Activated naive CD8-positive, alpha-beta T cell treated with anti-CD3 and anti-CD28 coated beads, Interleukin-2, amount 50 U/mL, for 24 hours (primary cell): ENCODE measurements at regions not wholly inside any gene's neighbourhood (a gene's known extent, or its start where the extent isn't known, plus 50 kb on each side); places are given as distances from the start of the nearest gene placed in this dataset.

Experiments used
- ATAC-seq: fragments of 150-1000 bp; cut with Tn5 transposase; one replicate; pipeline ENCODE4 v1.10.0; 2021
- DNase-seq: peaks from one replicate; pipeline ENCODE4 v3.0.0; 2021
- H3K27ac Mint-ChIP-seq: one replicate; pipeline ENCODE4 v1.8.0; 2021; ENCODE audit warnings: mild to moderate bottlenecking, mixed read lengths
- H3K27me3 Mint-ChIP-seq: one replicate; pipeline ENCODE4 v1.8.0; 2021; ENCODE audit warnings: mixed read lengths
- H3K36me3 Mint-ChIP-seq: one replicate; pipeline ENCODE4 v1.8.0; 2021; ENCODE audit warnings: low read depth, mixed read lengths
- H3K4me1 Mint-ChIP-seq: one replicate; pipeline ENCODE4 v1.8.0; 2021; ENCODE audit warnings: mixed read lengths
- H3K4me3 Mint-ChIP-seq: one replicate; pipeline ENCODE4 v1.8.0; 2021; ENCODE audit warnings: mild to moderate bottlenecking, moderate library complexity, mixed read lengths
- H3K9me3 Mint-ChIP-seq: one replicate; pipeline ENCODE4 v1.8.0; 2021; ENCODE audit warnings: mixed read lengths

DNA sequence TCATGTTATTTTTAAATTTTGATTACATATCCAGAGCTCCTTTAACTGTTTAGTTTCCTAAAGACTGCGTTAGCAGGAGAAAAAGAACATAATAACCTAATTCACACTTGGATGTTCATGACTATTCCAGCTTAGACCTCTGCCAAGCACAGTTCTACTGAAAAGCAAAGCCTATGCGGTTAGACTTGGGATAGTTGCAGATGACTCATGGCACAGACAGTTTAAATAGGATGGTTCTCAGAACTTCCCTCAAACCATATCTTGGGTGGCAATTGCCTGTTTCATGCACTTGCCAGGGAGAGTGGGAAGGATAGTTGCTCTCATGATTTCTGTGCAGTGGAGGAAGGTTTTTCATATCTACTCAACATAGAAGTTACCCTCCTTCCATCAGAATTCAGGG lies 149.7 kb upstream of the KLHL29 start:
- DNase-seq (no peak), ATAC-seq (no peak)
- Mint-ChIP-seq H3K9me3 (no peaks in the 10 kb centered on the region), H3K4me1 (no peaks in the 10 kb centered on the region), H3K4me3 (no peak overlapping the region), H3K27me3 (peaks cover 4% of the 10 kb centered on the region), H3K27ac (no peak overlapping the region), H3K36me3 (no peaks in the 10 kb centered on the region)

DNA sequence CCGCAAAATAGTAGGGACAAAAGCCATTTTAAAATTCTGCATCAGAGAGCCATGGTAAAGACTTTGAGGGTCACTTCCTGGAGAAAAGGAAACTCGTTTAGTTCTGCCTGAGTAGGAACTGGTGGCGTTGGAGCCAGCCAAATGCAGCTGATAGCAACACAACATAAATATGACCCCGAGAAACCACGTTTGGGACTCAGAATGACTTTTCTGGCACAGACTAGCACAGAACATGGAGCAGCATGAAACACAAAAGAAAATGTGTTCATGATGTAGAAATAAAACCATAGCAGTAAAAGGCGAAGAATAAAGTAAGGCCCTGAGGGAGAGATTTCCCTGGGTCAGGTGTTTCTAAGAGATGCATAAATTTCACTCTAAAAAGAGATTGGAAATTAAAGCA lies 149.2 kb upstream of the KLHL29 start:
- Mint-ChIP-seq H3K27me3 (peaks cover 4% of the 10 kb centered on the region), H3K27ac (no peak overlapping the region), H3K9me3 (no peaks in the 10 kb centered on the region), H3K4me3 (no peak overlapping the region), H3K4me1 (no peaks in the 10 kb centered on the region), H3K36me3 (no peaks in the 10 kb centered on the region)
- no peak for ATAC-seq
- DNase-seq = no peak

DNA sequence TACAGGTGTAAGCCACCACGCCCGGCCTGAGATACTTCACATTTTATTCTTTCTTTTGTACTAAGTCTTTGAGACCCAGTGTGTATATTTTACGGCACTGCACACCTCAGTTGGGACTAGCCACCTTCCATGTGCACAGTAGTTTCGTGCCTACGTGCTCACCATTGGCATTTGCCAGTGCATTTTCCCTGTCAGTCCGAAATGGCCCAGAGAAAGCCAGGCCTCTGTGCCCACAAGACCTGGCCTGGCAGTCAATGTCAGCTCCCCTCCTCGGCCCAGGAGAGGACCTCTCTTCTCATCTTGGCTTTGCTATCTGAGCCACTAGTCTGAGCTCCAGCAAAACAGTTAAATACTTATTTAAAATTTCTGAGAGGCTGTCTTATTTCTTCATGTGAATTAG lies 147.8 kb upstream of the KLHL29 start:
- ATAC-seq (no peak), DNase-seq (no peak)
- Mint-ChIP-seq H3K4me1 (no peaks in the 10 kb centered on the region), H3K27ac (no peak overlapping the region), H3K27me3 (peaks cover 2% of the 10 kb centered on the region), H3K4me3 (no peak overlapping the region), H3K9me3 (no peaks in the 10 kb centered on the region), H3K36me3 (no peaks in the 10 kb centered on the region)

DNA sequence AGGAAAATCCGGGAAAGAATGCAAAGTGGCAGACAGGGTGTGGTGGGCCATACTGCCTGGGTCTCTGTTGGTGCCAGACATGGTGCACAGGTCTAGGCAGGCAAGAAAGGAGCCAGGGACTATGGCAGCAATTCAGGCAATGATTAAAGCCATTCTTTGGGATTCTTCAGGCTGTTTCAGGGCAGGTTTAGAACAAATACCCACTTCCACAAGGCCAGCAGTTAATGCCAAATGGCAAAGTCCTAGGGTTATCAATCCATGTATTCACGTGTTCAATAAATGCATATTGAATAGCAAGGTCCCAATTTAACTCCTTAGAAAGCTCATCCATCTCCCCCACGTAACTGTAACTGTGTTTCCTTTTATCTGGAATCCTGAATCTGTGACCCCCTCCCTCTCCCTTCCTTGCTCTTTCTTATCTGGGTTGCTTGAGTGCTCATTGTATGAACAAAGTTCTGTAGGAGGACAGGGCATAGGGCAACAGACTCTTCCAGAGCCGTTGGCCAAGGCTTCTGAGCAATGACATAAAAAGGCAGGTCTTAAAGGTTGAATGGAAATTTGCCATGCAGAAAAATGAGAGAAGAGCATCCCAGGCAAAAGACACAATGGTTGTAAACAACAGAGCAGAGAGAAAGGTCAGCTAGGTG lies 146.8 kb upstream of the KLHL29 start:
- Mint-ChIP-seq H3K27ac (no peak overlapping the region), H3K27me3 (peaks cover 2% of the 10 kb centered on the region), H3K4me1 (no peaks in the 10 kb centered on the region), H3K36me3 (no peaks in the 10 kb centered on the region), H3K9me3 (no peaks in the 10 kb centered on the region), H3K4me3 (no peak overlapping the region)
- DNase-seq (no peak), ATAC-seq (no peak)

DNA sequence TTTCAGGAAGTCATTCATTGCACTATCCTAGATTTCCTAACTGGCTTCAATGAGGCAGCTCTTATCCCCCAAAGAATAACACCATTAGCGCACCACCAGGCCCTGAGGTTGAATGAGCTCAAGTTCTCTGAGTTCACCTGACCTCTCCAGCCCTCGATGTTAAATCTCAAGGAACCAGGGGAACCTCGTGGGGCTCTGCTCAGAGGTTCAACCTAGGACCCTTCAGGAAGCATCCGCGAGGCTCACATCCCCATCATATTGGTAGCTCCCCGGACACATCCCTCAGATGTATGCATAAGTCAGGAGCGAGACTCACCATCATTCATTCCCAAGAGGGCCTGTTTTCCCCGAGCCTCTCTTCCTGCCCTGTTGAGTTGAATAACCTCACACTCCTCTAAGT lies 145.6 kb upstream of the KLHL29 start:
- peaks cover 2% of the 10 kb centered on the region for H3K27me3 Mint-ChIP-seq
- DNase-seq (no peak), ATAC-seq (no peak)
- H3K27ac Mint-ChIP-seq = no peak overlapping the region
- H3K4me1 Mint-ChIP-seq = no peaks in the 10 kb centered on the region
- H3K36me3 Mint-ChIP-seq = no peaks in the 10 kb centered on the region
- H3K4me3 Mint-ChIP-seq = no peak overlapping the region
- H3K9me3 Mint-ChIP-seq = no peaks in the 10 kb centered on the region

DNA sequence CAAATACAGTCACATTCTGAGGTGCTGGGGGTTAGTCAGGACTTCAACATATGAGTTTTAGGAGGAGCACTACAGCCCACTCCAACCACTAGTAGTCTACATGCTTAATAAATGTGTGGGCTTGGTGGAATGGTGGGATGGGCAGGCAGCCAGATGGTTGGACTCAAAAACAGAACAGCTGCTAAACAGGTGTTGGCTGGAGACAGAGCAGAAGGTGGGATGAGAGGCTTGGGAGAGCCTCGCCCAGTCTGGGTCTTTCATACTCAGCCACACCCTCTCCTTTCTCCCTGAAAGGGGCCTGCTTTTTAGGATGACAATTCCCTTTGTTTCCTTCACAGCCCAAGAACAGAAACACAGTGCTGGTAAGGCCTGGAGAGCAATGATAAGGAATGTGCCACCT lies 143.9 kb upstream of the KLHL29 start:
- no peak for DNase-seq
- H3K9me3 Mint-ChIP-seq = no peaks in the 10 kb centered on the region
- H3K27me3 Mint-ChIP-seq = peaks cover 2% of the 10 kb centered on the region
- no peak for ATAC-seq
- no peaks in the 10 kb centered on the region for H3K36me3 Mint-ChIP-seq
- no peaks in the 10 kb centered on the region for H3K4me1 Mint-ChIP-seq
- H3K27ac Mint-ChIP-seq = no peak overlapping the region
- H3K4me3 Mint-ChIP-seq = no peak overlapping the region

DNA sequence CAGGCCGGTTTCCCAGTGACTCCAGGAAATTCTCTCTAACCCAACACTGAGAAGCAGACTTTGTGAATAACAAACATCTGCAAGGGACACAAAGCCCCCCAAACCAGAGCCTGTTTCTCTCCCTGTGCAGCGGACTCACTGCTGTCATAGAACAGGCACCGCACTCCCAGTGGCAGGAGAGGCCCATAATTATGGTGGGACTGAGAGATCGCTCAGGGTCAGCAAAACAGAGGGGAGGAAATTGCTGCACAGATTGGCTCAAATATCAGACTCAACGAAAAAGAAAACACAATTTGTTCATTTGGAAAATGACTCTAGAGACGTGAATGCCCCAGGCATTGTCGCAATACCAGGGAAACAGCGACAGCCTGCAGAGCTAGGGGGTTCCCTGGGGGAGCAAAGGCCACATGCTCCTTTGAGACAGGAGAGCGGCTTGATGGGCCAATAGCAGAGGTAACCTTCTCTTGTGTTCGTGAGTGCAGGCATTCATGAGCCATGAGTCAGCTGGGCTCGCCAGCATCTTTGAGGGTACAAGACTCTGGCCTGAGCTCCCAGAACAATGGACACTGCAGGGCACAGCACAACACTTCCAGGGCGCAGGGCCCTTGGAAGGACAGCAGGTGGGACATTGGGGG lies 143.3 kb upstream of the KLHL29 start:
- DNase-seq (no peak), ATAC-seq (no peak)
- H3K27ac Mint-ChIP-seq = no peak overlapping the region
- H3K36me3 Mint-ChIP-seq = no peaks in the 10 kb centered on the region
- H3K9me3 Mint-ChIP-seq = no peaks in the 10 kb centered on the region
- no peaks in the 10 kb centered on the region for H3K4me1 Mint-ChIP-seq
- H3K27me3 Mint-ChIP-seq = peaks cover 2% of the 10 kb centered on the region
- H3K4me3 Mint-ChIP-seq = no peak overlapping the region

DNA sequence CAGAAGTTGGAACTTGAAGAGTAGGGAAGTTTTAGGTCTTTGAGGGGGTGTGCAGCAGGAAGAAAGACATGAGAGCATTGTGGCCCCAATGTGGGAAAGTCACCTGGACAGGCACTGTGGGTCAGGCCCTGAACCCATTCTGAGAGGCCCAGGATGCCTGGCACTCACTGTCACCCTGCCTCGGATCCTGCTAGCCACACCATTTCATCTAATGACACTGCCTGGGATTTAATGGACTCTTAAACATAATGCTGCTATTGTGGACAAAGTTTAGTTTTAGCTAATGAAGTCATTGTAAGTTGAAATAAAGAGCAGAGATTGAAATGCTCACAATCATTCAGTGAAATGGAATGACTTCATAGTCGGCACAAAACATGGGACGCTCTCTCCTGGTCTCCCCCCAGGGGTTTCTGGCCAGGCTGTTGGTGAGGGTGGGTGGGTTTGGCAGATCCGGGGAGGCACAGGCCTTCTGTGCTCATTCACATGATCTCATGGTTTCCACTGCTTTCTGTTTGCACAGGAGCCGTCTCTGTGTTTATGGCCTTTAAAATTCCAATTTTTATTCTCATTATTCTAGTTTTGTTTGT lies 141.8 kb upstream of the KLHL29 start:
- Mint-ChIP-seq H3K4me1 (no peaks in the 10 kb centered on the region), H3K27me3 (peaks cover 2% of the 10 kb centered on the region), H3K9me3 (no peaks in the 10 kb centered on the region), H3K4me3 (no peak overlapping the region), H3K36me3 (no peaks in the 10 kb centered on the region), H3K27ac (no peak overlapping the region)
- DNase-seq = no peak
- ATAC-seq = no peak

DNA sequence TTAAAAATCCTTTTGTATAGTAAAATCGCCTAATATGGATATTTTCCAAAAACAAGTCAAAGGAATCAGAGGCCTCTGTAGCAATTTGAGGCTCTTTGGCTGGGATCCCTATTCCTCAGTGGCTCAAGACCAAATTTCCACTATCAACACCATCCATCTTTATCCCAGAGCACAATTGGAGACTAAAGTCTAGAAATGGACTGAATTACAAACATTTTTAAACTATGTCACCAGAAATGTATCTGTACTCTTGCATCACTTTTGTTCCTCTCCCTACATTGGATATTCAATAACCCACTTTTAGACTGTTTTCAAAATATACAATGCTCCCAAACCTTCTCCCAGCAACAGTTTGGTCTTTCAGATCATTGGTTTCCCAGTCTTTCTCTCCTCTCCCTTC lies 140.4 kb upstream of the KLHL29 start:
- DNase-seq (no peak), ATAC-seq (no peak)
- no peaks in the 10 kb centered on the region for H3K36me3 Mint-ChIP-seq
- peaks cover 4% of the 10 kb centered on the region for H3K27me3 Mint-ChIP-seq
- no peak overlapping the region for H3K4me3 Mint-ChIP-seq
- H3K4me1 Mint-ChIP-seq = no peaks in the 10 kb centered on the region
- no peaks in the 10 kb centered on the region for H3K9me3 Mint-ChIP-seq
- no peak overlapping the region for H3K27ac Mint-ChIP-seq

DNA sequence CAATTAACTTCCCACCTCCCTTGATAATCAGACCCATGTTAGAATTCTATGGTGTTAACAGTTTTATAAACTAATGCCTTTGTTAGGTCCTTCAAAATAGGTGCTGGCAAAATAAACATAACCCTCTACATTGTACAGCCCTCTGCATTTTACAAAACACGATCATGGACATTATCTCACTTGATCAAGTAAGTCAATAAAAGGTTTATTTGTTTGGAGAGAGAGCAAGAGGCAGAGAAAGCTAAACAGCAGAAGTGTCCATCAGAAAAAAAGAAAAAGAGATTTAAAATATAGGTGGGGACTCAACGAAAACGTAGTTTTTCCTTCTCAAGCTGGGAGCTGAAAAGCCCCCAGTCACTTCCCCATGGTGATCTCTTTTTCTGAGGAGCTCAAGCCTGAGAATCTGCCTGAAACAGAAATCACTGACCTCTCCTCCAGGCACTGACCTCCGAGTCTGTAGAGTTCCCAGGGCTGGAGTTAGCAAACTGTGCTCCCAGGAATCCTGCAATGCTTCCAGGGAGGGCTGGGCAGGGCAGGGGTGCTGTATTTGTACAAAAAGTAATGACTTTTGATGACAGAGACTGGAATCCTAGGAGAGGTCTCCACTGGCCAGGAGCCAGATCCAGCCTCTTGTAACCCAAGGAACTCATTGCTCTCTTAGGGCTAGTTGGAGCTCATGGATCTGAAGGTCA lies 137.8 kb upstream of the KLHL29 start:
- Mint-ChIP-seq H3K4me3 (no peak overlapping the region), H3K27me3 (peaks cover 6% of the 10 kb centered on the region), H3K9me3 (no peaks in the 10 kb centered on the region), H3K36me3 (no peaks in the 10 kb centered on the region), H3K4me1 (no peaks in the 10 kb centered on the region), H3K27ac (no peak overlapping the region)
- no peak for ATAC-seq
- DNase-seq = no peak

DNA sequence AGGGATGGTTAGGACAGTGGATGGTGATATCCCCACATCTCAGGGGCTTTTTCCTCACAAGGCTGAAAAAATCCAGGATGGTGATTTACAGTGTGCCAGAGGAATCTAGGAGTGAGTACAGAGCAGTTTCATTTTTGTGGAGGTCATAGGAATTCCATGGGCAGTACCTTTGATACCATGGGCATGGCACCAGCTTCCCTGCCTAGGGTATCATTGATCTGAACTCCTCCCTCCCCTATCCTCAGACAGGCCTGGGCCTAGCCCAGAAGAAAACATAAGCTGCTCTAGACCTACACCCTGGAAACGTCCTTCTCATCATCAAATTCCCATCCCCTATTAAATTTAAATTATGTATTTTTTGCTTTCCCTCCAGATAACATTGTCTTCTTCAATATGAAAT lies 136.3 kb upstream of the KLHL29 start:
- Mint-ChIP-seq H3K27me3 (peaks cover 6% of the 10 kb centered on the region), H3K4me1 (no peaks in the 10 kb centered on the region), H3K9me3 (no peaks in the 10 kb centered on the region), H3K36me3 (no peaks in the 10 kb centered on the region), H3K27ac (no peak overlapping the region), H3K4me3 (no peak overlapping the region)
- ATAC-seq (no peak), DNase-seq (no peak)

DNA sequence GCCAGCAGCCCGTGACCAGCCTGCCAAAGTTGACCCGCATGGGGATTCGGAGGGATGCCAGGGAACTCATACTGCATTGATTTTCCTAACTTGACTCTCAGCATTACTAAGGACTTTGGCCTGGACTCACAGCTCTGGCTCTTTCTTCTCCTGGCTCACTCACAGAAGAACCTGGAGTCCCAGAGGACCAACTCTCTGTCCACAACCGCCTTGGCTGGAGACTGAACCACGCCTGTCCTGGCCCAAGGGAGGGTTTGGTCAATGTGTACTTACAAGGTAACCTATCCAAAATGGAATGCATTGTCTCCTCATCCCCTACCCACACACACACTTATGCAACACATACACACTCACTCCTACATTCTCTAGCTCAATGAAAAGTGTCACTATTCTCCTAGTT lies 135.6 kb upstream of the KLHL29 start:
- H3K9me3 Mint-ChIP-seq = no peaks in the 10 kb centered on the region
- H3K27me3 Mint-ChIP-seq = peaks cover 6% of the 10 kb centered on the region
- H3K27ac Mint-ChIP-seq = no peak overlapping the region
- no peaks in the 10 kb centered on the region for H3K4me1 Mint-ChIP-seq
- no peak overlapping the region for H3K4me3 Mint-ChIP-seq
- no peaks in the 10 kb centered on the region for H3K36me3 Mint-ChIP-seq
- no peak for DNase-seq
- ATAC-seq = no peak

DNA sequence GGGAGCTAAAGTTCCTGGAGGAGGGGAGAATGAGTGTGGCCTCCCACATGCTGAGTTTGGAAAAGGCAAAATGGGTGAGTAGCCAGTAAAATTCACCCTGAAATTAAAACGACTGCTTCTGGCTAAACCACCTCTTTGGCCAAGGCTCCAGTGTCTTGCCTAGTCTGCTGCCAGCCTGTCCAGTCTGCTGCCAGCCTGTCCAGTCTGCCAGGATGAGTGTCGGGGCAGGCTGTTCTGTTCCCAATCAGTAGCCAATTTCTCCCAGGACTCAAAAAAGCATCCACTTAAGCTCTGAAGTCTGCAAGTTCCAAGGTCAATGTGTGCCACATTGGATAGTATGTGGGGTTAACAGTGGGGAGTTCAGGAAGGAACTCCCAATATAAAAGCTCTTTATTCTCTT lies 134.6 kb upstream of the KLHL29 start:
- H3K9me3 Mint-ChIP-seq = no peaks in the 10 kb centered on the region
- no peak overlapping the region for H3K27ac Mint-ChIP-seq
- DNase-seq (no peak), ATAC-seq (no peak)
- H3K36me3 Mint-ChIP-seq = no peaks in the 10 kb centered on the region
- no peak overlapping the region for H3K4me3 Mint-ChIP-seq
- H3K4me1 Mint-ChIP-seq = no peaks in the 10 kb centered on the region
- peaks cover 6% of the 10 kb centered on the region for H3K27me3 Mint-ChIP-seq

DNA sequence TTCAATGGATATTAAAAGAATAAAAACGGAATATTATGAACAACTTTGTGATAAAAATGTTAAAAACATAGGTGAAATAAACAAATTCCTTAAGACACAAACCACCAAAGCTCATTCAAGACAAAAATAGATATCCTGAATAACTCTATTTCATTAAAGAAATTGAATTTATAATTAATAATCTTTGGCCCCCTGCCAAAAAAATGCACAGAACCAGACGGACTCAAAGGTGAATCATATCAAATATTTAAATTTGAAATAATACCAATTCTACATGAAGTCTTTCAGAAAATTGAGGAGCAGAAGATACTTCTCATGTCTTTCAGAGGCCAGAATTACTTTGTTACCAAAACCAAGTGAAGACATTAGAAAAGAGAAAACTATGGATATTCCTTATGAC lies 128.3 kb upstream of the KLHL29 start:
- Mint-ChIP-seq H3K36me3 (no peaks in the 10 kb centered on the region), H3K27ac (no peak overlapping the region), H3K9me3 (no peaks in the 10 kb centered on the region), H3K4me1 (no peaks in the 10 kb centered on the region), H3K27me3 (no peaks in the 10 kb centered on the region), H3K4me3 (no peak overlapping the region)
- DNase-seq = no peak
- ATAC-seq = no peak

DNA sequence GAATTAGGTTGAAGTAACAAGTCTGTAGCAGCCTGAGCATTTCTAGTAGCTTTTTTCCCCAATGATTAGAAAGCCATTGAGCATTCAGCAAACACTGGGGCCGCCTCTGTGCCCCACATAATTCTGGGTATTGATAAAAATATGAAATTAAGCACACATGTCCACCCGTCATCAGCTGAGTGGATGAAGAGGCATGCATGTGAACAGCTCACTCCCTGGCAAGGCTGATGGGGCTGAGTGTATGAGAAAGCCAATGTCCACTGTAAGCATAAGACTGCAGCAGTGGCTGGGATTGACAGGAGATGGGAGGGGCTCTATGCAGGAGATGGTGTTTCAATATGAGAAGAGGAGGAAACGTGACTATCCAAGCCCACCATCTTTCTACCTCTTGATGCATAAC lies 124.4 kb upstream of the KLHL29 start:
- Mint-ChIP-seq H3K36me3 (no peaks in the 10 kb centered on the region), H3K9me3 (no peaks in the 10 kb centered on the region), H3K4me3 (no peak overlapping the region), H3K27me3 (peaks cover 2% of the 10 kb centered on the region), H3K4me1 (no peaks in the 10 kb centered on the region), H3K27ac (no peak overlapping the region)
- ATAC-seq (no peak), DNase-seq (no peak)
